HG02642 (cell line): ENCODE measurements at regions not wholly inside any gene's neighbourhood (a gene's known extent, or its start where the extent isn't known, plus 50 kb on each side); places are given as distances from the start of the nearest gene placed in this dataset.
"Not testable (repeated sequence)": the region's sequence is repeated elsewhere in the genome, so short reads cannot be mapped to it uniquely, and the experiment has no call there.

Experiments used
- ATAC-seq: cut with Tn5 transposase; IDR thresholded peaks from one replicate; pipeline ENCODE4 v1.9.1; 2021; ENCODE audit warnings: mild to moderate bottlenecking; ENCODE audit not compliant: unreplicated experiment, poor library complexity

DNA sequence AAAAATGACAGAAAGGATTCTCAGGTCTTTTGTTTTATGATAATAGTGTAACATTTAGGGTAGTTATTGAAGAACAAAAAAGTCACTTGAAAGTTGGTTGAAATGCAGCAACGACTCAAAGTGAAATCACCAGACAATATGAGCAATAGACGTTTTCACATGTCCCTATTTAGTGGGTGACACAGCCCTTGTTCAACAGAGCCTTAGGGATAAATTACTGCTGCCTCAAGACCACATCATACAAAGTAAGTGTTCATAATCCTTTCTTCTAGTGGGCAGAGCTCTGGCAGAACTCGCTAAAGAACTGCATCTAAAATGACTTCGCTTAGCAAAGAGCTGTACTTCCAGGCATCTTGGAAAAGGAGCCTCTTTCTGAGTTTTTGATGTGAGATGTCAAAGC, 128.5 kb upstream of the LMNTD1 start:
- ATAC-seq: no peak

DNA sequence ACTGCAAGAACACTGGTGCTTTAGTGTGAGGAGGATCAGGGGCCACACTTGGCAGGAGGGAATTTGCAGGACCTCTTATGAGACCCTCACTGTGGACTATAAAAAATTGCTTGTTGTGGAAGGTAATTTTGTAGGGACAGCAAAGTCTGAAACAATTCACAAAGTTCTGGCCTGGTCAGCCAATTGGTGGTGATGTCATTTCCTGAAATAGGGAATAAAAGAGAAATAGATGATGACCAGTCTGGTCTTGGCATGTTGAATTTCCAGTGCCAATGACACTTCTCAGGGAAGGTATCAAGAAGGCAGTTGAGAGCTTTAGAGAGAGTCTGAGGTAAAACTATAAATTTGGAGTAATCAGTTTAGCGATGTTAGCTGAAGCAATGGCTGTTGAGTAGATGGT, 129.3 kb upstream of the LMNTD1 start:
- ATAC-seq: no peak

DNA sequence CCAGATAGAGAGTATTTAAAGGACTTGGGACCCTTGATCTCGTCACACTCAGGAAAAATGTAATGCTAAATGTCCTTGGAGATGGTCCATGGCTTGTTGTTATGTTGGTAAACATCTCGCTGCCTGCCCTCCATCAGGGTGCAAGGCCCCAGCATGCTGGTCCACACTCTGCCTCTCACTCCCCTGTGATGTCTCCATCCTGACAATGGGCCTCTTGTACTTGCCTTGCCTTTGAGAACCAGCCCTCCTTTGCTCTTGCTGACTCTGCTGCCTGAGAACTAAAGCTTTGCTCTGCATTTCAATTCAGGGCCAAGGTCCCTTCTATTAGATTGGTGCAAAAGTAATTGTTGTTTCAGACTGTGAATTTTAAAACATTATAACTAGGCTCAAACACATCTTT, 131.0 kb upstream of the LMNTD1 start:
- ATAC-seq: no peak

DNA sequence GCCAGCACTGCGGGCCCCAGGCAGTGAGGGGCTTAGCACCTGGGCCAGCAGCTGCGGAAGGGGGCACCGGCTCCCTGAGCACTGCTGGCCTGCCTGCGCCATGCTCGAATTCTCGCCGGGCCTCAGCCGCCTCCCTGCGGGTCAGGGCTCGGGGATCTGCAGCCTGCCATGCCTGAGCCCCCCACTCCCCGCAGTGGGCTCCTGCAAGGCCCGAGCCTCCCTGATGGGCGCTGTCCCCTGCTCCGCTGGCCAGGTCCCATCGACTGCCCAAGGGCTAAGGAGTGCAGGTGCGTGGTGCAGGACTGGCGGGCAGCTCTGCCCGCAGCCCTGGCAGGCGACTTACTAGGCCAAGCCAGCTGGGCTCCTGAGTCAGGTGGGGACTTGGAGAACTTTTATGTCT, 133.3 kb upstream of the LMNTD1 start:
- ATAC-seq: no peak

DNA sequence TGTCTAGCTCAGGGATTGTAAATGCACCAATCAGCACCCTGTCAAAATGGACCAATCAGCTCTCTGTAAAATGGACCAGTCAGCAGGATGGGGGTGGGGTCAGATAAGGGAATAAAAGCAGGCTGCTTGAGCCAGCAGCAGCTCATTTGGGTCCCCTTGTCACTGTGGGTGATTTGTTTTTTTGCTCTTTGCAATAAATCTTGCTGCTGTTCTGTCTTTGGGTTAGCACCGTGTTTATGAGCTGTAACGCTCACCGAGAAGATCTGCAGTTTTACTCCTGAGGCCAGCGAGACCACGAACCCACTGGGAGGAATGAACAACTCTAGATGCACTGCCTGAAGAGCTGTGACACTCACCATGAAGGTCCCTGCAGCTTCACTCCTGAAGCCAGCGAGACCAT, 134.1 kb upstream of the LMNTD1 start:
- ATAC-seq: no peak

DNA sequence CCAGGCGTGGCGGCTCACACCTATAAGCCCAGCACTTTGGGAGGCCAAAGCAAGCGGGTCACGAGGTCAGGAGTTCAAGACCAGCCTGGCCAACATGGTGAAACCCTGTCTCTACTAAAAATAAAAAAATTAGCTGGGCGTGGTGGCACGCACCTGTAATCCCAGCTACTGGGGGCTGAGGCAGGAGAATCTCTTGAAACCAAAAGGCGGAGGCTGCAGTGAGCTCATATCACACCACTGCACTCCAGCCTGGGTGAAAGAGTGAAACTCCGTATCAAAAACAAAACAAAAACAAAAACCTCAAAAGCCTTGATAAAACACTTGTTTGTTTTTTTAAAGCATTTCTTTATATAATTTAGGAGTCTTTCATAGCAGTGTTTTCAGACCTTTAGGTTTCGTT, 135.8 kb upstream of the LMNTD1 start:
- ATAC-seq: not testable (repeated sequence)

DNA sequence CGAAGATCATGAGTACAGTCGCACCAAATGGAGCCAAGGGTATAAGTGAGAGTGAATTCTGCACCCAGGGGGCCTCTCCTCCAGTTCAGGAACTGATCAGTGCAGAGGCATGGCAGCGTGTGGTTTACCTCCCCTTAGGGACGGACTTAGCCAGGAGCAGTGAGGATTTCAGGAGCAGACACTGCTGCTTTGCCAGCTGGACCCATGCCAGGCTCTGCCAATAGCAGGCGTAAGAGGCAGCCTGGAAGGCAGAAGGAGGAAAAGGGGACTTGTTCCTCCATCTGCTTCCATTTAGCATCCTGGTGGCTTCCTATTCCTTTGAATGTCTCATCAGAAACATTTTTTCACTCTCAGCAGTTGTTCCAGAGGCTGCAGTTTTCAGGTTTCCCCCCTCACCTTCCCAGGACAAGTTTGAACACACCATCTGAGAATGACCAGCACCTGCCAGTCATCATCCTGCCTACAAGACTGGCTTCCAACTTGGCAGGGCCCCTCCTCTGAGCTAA, 137.0 kb upstream of the LMNTD1 start:
- ATAC-seq: no peak

DNA sequence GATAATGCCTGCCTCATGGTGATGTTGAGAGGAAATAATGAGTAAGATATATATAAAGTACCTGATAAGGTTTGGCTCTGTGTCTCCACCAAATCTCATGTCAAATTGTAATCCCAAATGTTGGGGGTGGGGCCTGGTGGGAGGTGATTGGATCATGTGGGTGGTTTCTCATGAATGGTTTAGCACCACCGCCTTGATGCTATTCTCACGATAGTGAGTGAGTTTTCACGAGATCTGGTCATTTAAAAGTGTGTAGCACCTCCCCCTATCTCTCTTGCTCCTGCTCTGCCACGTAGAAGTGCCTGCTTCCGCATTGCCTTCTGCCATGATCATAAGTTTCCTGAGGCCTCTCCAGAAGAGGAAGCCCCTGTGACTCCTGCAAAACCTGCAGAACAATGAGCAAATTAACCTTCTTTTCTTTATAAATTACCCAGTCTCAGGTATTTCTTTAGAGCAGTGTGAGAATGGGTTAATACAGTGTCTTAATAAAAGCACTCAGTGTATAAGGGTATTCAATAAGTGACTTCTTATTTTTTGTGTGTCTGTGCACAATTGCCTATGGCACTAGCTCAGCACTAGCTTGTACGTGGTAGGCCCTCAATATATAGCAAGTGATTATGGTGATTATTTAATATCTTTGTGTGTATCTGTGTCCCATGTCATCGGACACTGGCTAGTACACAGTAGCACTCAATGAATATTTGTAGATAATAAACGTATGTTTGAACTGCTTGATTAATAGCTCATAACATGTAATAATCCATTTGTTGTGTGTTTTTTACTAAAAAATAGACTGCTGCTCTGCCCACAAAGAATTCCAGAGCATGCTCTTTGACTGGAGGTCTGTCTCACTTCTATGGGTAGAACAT, 138.1 kb upstream of the LMNTD1 start:
- no peak for ATAC-seq

DNA sequence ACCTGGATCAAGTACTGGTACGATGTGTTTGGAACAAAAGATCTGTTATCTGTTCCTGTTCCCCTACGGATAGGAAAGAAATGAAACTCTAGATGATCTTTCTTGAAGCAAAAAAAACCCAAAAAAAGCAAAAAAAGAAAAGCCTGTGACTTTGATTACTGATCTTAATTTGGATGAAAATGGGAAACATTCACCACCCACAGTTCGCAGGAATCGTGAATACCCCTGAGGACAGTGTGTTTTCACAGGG, 138.7 kb upstream of the LMNTD1 start:
- ATAC-seq: no peak

DNA sequence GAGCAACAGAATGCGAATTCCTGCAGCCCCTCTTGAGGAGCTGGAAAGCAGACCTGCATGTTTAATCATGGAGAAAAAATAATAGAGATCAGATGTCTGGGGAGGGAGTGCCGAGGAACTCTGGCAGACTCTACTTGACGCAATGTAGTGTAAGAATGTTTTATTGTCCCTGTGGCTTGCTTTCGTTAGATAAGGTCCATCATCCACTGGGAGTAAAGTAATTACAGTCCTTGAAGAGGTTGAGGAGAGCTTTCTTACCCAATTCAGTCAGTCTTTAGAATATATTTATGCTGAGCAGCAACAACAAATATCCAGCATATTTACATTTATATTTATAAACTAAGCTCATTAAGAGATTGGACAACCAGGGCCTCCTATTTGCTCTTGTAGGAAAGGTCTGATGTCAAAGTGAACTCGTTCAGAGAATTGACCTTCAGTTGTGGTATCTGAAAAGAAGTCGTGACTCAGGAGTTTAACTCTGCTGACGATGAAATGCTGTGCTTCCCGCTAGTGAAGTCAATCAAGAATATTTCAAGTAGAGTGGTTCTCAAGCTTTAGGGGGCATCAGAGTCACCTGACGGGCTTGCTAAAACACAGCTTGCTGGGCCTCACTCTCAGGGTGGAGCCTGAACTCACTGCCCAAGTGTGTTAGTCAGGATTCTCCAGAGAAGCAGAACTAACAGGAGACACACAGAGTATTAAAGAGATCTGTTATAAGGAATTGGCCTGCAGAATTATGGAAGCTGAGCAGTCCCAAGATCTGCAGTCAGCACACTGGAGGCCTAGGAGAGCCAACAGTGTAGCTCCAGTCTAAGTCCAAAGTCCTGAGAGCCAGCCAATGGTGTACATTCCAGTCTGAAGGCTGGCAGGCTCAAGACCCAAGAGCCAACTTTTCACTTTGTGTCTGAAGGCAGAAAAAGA, 139.3 kb upstream of the LMNTD1 start:
- ATAC-seq: no peak

DNA sequence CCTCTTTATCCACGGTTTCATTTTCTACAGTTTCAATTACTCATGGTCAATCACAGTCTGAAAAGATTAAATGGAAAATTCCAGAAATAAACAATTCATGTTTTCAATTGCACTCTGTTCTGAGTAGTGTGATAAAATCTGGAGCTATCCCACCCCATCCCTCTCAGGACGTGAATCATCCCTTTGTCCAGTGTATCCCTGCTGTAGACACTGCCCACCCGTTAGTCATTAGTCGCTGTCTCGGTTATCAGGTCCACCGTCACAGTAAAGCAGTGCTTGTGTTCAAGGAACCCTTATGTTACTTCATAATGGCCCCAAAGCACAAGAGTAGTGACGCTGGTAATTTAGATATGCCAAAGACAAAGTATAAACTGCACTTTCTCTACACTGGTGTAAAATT, 141.0 kb upstream of the LMNTD1 start:
- ATAC-seq: no peak

DNA sequence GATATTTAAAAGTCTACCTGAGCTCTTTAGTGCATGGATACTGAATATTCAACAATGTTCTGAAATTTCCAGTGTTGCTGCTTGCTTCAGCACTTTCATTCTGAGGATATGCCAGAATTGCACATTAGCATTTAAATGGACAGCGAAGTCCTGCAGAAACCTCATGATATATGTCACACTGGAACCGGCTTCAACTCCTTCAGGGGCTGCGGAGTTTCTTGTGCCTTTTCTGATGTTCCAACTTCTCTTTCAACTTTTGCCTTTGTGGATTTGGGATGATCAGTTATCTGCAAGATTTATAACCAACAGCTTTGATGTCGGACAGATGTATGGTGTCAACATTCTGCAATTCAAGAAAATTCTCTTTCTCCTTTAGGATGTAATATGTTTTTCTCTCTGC, 142.5 kb upstream of the LMNTD1 start:
- no peak for ATAC-seq

DNA sequence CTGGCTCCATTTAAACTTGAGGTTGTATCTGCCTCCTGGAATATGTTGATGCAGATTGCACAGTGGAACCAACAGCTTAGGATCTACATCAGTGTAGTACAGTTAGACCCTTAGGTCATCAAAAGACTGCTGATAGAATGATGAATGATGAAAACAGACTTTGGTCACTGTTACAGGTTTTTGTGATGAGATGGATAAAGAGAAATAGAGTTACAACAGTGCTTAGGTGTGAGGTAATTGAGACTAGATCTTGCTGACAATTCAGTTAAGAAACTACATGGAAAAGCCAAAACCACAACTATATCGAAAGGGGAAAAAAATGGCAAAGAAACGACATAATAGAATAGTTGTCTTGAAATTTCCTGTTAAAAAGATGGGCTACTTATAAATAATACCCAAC, 145.7 kb upstream of the LMNTD1 start:
- ATAC-seq: no peak

DNA sequence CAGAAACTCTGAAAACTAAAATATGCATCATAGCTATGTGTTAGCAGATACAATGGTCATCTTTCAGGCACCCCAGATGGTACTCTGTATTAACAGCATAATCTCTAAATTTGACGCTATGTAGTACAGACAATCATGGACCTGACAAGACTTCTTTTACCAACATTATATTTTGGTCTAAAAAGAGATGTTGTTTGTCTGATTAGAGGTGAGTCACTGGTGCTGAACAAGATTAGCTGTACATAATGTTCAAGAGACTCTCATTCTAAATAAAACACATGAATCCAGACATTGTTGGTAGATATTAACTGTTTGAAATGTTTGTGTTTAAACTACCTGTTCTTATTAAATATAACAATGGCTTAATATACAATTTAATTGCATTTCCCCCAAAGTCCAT, 146.4 kb upstream of the LMNTD1 start:
- ATAC-seq: no peak

DNA sequence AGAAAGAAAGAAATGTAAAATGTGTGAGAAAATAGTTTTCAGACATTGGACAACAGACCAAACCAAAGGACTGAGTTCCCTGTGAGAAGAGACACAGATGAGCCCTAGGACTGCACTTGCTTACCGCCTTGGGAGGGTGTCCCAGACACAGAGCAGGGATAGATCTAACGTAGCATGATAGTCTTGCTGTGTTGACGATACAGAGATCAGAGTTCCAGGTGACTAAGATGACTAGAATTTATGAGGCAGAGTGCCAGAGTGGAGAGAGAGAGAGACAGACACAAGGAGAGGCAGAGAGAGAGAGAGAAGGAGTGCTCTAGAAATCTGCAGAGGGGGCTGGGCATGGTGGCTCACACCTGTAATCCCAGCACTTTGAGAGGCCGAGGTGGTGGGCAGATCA, 148.2 kb upstream of the LMNTD1 start:
- no peak for ATAC-seq

DNA sequence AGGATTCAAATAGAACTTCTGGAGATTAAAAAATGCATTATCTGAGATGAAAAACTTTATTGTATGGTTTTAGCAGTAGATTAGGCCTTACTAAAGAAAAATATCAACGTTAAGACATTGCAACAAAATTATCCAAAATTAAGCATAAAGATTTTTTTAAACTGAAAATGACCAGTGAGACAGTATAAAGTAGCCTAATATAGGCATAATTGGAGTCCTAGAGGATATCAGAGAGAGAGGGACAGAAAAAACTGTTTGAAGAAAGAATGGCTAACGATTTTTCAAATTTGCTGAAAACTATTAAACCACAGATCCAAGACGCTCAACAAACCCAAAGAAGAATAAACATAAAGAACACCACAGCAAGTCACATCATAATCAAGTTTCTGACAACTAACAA, 149.5 kb upstream of the LMNTD1 start:
- no peak for ATAC-seq

DNA sequence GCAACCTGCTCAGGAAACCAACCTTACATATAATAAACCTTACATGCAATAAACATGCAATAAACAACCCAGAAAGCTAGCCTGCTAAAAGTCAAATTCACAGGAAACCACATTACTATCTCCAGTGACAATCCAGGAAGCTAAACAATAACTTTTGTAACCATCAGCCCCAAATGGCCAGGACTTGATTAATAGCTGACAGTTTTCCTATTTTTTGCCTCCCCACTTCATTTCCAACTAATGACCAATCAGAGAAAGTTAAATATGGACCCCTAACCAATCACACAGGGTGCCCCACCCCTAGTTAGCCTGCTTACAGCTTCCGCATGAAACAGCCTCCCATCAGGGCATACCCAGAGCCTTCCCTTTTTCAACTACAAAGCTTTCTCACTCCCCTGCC, 152.2 kb upstream of the LMNTD1 start:
- ATAC-seq: no peak

DNA sequence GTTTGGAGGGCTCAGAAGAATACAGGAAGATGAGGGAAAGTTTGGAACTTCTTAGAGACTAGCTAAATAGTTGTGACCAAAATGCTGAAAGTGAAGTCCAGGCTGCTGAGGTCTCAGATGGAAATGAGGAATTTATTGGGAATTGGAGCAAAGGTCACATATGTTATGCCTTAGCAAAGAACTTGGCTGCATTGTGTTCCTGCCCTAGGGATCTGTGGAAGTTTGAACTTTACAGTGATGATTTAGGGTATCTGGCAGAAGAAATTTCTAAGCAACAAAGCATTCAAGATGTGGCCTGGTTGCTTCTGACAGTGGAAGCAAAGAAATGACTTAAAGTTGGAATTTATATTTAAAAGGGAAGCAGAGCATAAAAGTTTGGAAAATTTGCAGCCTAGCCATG, 153.6 kb upstream of the LMNTD1 start:
- not testable (repeated sequence) for ATAC-seq

DNA sequence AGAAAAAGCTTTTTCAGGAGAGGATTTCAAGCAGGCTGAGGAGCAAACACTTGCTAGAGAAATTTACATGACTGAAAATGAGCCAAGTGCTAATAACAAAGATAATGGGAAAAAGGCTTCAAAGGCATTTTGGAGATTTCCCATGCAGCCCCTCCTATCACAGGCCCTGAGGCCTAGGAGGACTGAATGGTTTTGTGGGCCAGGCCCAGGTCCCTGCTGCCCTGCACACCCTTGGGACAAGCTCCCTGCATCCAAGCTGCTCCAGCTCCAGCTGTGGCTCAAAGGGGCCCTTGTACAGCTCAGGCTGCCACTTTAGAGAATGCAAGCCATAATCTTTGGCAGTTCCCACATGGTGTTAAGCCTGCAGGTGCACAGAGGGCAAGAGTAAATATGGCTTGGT, 154.0 kb upstream of the LMNTD1 start:
- ATAC-seq: no peak

DNA sequence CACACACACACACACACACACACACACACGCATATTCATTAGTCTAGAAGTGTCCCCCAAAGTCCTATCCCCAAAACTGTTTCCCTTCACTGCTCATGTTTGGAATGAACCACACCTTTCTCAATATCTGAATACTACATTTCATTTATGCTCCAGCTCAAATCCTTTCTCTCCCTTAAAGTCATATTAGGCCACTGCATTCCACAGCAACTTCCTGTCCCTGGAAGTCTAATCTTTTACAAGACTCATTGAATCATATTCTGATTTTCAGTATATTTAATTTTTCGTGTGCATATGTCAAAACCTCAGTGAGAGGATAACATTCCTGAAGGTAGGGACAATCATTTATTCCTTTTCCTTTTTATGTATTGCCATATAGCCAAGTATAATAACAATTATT, 155.6 kb upstream of the LMNTD1 start:
- no peak for ATAC-seq

DNA sequence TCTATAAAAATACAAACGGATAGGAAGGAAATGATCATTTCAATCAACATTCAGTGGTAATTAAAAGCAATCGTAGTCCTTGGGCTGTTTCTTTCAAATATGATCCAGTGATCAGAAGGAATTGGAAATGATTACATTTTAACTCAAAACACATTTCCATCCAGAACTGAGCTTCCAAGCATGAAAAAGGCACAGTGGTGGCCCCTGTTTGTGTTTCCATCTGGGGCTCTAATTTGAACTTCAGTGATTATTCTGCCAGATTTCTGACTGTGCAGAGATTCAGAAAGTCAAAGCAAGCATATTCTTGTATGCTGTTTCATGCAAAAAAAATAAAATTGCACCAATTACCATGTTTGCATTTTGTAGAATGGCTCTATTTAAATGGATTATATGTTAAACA, 157.0 kb upstream of the LMNTD1 start:
- ATAC-seq: no peak
